GM20000 (cell line): ENCODE measurements at regions not wholly inside any gene's neighbourhood (a gene's known extent, or its start where the extent isn't known, plus 50 kb on each side); places are given as distances from the start of the nearest gene placed in this dataset.

Experiments
- DNase-seq: peaks from one replicate; pipeline ENCODE4 v3.0.0; 2012; ENCODE audit warnings: low spot score
- TF ChIP-seq, protein P1 (sequence below): IDR thresholded peaks from 2 replicates; pipeline ENCODE4 v1.5.1; 2012; ENCODE audit warnings: mild to moderate bottlenecking, control low read depth; ENCODE audit errors: extremely low read depth, missing control alignments

DNA sequence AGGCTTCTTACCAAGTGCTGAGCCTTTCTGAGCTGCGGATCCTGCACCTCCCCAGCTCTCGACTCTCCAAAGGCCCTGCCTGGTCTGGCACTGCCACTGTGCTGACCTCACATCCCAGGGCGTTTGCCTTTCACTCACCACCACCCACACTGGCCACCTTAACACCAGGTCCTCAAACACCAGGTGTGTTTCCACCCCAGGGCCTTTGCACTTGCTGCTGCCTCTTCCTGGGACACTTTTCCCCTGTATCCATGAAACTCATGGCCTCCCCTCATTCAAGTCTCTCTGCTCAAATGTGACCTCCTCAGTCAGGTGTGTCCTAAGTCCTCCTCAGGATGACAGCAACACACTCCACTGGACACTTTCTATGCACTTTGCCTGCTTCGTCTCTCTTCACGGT lies 51.4 kb upstream of the ANO1 start:
- TF ChIP-seq, protein P1, sequence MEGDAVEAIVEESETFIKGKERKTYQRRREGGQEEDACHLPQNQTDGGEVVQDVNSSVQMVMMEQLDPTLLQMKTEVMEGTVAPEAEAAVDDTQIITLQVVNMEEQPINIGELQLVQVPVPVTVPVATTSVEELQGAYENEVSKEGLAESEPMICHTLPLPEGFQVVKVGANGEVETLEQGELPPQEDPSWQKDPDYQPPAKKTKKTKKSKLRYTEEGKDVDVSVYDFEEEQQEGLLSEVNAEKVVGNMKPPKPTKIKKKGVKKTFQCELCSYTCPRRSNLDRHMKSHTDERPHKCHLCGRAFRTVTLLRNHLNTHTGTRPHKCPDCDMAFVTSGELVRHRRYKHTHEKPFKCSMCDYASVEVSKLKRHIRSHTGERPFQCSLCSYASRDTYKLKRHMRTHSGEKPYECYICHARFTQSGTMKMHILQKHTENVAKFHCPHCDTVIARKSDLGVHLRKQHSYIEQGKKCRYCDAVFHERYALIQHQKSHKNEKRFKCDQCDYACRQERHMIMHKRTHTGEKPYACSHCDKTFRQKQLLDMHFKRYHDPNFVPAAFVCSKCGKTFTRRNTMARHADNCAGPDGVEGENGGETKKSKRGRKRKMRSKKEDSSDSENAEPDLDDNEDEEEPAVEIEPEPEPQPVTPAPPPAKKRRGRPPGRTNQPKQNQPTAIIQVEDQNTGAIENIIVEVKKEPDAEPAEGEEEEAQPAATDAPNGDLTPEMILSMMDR, result no peak
- DNase-seq, result no peak

DNA sequence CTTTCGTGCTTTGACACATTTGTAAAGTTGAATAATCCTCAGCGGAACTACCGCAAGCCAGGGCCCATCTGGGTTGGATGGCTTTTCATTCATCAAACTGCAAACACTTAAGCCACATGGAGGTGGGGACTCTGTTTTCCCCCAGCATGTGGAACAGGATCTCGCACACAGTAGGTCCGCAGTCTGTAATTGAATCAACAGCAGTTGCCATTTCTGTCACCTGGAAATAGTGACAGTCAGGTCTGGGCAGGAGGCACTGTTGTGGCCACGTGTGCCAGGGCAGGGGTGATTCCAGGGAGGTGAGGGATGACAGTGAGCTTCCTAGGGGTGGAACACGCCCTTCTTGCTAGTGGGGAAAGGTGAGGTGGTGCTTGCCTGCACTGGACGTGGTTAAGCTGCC lies 50.7 kb upstream of the ANO1 start:
- TF ChIP-seq, protein P1, result no peak
- DNase-seq, result no peak

DNA sequence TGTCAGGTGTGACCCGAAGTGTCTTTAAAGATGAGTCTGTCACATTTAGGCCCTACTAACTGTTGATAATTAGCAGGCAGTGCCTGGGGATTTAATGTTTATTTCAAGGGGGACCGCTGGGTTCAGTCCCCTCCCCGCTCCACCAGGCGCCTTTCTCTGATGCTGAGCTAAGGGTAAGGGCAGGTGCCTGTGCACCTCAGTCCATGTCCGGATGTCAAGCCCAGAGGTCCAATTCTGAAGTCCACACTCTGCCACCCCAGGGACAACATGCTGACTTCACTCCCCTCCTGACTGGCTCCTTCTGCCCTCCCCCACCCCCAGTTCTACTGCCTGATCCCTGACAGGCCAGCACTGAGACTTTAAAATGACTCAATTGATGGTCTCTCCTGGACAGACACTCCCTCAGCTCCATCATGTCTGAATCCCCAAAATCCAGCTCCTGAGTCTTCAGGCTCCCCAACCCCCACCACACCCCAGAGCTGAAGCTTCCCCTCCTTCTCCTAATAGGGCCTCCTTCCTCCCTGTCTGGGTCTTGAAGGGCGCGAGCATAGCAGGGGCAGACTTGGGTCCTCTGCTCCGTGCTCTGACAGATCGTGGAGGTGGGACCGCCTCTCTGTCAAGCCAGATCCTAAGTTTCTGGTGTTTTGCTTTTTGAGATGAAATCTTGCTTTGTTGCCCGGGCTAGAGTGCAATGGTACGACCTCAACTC lies 49.8 kb upstream of the ANO1 start:
- DNase-seq, result no peak
- TF ChIP-seq, protein P1, result no peak
